C4-2B (cell line): ENCODE measurements at regions not wholly inside any gene's neighbourhood (a gene's known extent, or its start where the extent isn't known, plus 50 kb on each side); places are given as distances from the start of the nearest gene placed in this dataset.

ENCODE experiments used
- CTCF ChIP-seq: fragments of 450-650 bp; conservative IDR thresholded peaks from 2 replicates; pipeline ENCODE4 v1.5.1; 2017; ENCODE audit warnings: mild to moderate bottlenecking
- ZFX ChIP-seq: fragments of 450-650 bp; IDR thresholded peaks from 2 replicates; pipeline ENCODE4 v1.6.1; 2017

- TF ChIP-seq CTCF (no peak), ZFX (no peak)
Observed at GRCh38 chr4:176478076-176478475, 158.3 kb downstream of the SPCS3 start.
